ENCODE measurements at regions not wholly inside any gene's neighbourhood (a gene's known extent, or its start where the extent isn't known, plus 50 kb on each side); places are given as distances from the start of the nearest gene placed in this dataset.

- ChIA-PET POLR2A (no interaction called here), CTCF (no interaction called here)
- H3K4me3 ChIP-seq (replicated peaks in 1 of 3; ENCODE audit: insufficient read depth in 1 of 3, low read depth in 1 of 3, low read length in 3 of 3) = no peak overlapping the region
- dilution Hi-C loops (cut with MboI; ENCODE audit: extremely low pct_ligation_motif_present, low sequenced_read_pairs) (no loop called here), intact Hi-C loops (cut with micrococcal nuclease) (no loop called here)
- FAIRE-seq (no peak), DNase-seq (ENCODE audit: low read depth, low spot score) (no peak)
- H3K79me2 ChIP-seq (ENCODE audit: control insufficient read depth, insufficient read depth, low read length) = no peaks in the 10 kb centered on the region
- BruUV-seq (replicated peaks) = no TSS peak
- no peak overlapping the region for H3K9ac ChIP-seq (replicated peaks; ENCODE audit: extremely low read depth, insufficient read depth, low read length)
- peaks cover 2 to 69% of the 10 kb centered on the region in 2 experiments for H3K36me3 ChIP-seq (ENCODE audit: control insufficient read depth in 2 of 2, extremely low read depth in 1 of 2, insufficient read depth in 2 of 2, low read length in 2 of 2)
- no peak overlapping the region for H2AFZ ChIP-seq (ENCODE audit: low read depth, low read length)
- H3K4me1 ChIP-seq (ENCODE audit: control insufficient read depth, extremely low read depth, insufficient read depth, low read length) = no peaks in the 10 kb centered on the region
- H3K4me2 ChIP-seq (ENCODE audit: insufficient read depth, low read length) = no peak overlapping the region
- H4K20me1 ChIP-seq (replicated peaks; ENCODE audit: control insufficient read depth, extremely low read depth, insufficient read depth, low read length) = no peaks in the 10 kb centered on the region
- peaks cover 80% of the 10 kb centered on the region for H3K9me3 ChIP-seq (replicated peaks; ENCODE audit: control insufficient read depth, insufficient read depth, low read length)
- TF ChIP-seq EZH2 (IDR thresholded peaks at IDR 0.05; ENCODE audit: borderline replicate concordance, low read depth, low read length, severe bottlenecking) (no peak), POLR2A (IDR thresholded peaks at IDR 0.05; ENCODE audit: low read depth, low read length) (no peak), MAX (IDR thresholded peaks at IDR 0.05; ENCODE audit: insufficient read depth, insufficient read length) (no peak), MYC (IDR thresholded peaks at IDR 0.05; ENCODE audit: low read depth, low read length) (no peak), POLR2AphosphoS5 (IDR thresholded peaks at IDR 0.05; ENCODE audit: insufficient read depth, low read depth, low read length) (no peak), GATA2 (IDR thresholded peaks at IDR 0.05; ENCODE audit: insufficient read depth, insufficient read length, low read depth, low read length) (no peak), JUN (IDR thresholded peaks at IDR 0.05; ENCODE audit: borderline replicate concordance, insufficient read depth, insufficient read length, low read depth) (no peak), FOS (IDR thresholded peaks at IDR 0.05; ENCODE audit: borderline replicate concordance, insufficient read depth, low read length) (no peak)
- TF ChIP-seq, protein P1, sequence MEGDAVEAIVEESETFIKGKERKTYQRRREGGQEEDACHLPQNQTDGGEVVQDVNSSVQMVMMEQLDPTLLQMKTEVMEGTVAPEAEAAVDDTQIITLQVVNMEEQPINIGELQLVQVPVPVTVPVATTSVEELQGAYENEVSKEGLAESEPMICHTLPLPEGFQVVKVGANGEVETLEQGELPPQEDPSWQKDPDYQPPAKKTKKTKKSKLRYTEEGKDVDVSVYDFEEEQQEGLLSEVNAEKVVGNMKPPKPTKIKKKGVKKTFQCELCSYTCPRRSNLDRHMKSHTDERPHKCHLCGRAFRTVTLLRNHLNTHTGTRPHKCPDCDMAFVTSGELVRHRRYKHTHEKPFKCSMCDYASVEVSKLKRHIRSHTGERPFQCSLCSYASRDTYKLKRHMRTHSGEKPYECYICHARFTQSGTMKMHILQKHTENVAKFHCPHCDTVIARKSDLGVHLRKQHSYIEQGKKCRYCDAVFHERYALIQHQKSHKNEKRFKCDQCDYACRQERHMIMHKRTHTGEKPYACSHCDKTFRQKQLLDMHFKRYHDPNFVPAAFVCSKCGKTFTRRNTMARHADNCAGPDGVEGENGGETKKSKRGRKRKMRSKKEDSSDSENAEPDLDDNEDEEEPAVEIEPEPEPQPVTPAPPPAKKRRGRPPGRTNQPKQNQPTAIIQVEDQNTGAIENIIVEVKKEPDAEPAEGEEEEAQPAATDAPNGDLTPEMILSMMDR (IDR thresholded peaks at IDR 0.05; ENCODE audit: extremely low read depth in 1 of 2, insufficient read depth in 1 of 2, low read depth in 1 of 2, low read length in 2 of 2) = no peak
- no peak overlapping the region for H3K27ac ChIP-seq (ENCODE audit: insufficient read depth, low read depth, low read length)
- H3K9me1 ChIP-seq (replicated peaks; ENCODE audit: control insufficient read depth, extremely low read depth, insufficient read depth, low read length) = no peaks in the 10 kb centered on the region
- H3K27me3 ChIP-seq (ENCODE audit: control insufficient read depth in 2 of 2, insufficient read depth in 2 of 2, low read length in 2 of 2) = no peaks in the 10 kb centered on the region
These were observed 106.3 kb downstream of the SNRPN start for GRCh38 chr15:25060996-25061620.
